Stimulated activated CD8-positive, alpha-beta memory T cell treated with anti-CD3 and anti-CD28 coated beads, Interleukin-4, amount 100 ng/mL, for 24 hours (primary cell): ENCODE measurements at regions not wholly inside any gene's neighbourhood (a gene's known extent, or its start where the extent isn't known, plus 50 kb on each side); places are given as distances from the start of the nearest gene placed in this dataset.

Experiments used
- DNase-seq: peaks from one replicate; pipeline ENCODE4 v3.0.0-alpha.2; 2020; ENCODE audit warnings: low read depth

DNA sequence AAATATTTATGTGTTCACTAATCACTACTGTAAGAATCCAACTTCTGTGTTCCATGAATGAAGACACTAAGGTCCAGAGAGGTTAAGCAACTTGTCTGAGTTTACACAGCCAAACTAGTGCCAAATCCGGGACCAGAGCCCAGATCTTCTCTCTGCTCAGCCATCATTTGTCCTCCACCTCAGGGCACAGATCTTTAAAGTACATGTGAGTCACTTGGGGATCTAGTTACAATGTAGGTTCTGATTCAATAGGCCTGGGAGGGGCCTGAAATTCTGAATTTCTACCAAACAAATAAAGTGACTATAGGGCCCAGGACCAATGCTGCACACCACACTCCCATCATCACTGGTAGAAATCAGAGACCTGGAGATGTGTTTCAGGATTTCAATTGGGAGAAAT, 162.9 kb downstream of the GXYLT1 start:
- no peak for DNase-seq

GRCh38 chr12:41981013-41981412, 163.7 kb downstream of the GXYLT1 start:
- no peak for DNase-seq

DNA sequence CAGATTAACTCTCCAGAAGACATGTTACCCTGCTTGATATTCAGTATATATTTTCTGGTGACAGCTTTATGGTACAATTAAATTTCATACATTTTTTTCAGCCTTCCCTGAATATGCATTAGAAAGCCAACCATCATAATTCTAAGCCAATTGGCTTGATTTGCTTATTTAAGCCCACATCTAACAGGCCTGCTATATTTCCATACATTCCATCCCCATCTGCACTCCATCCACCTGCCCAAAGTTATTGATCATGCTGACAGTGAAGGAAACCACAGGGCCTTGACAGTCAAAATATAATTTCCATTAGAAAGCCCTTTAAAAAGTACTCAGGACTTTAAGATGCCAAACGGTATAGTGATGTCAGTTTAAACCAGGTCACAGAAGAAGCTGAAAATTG, 164.3 kb downstream of the GXYLT1 start:
- no peak for DNase-seq

DNA sequence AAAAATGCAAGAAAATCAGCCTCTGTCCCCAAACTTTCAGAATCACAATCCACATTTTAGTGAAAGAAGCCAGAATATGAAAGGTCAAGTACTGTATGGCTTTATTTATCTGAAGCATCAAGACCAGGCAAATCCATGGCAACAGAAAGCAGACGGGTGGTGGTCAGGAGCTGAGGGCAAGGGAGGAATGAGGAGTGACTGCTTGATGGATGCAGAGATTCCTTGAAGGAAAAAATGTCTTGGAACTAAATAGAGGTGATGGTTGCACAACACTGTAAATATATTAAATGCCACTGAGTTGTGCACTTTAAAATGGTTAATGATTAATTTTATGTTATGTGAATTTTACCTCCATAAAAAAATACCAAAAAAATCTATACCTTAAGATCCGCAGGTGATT, 165.1 kb downstream of the GXYLT1 start:
- DNase-seq, result no peak

- DNase-seq, result no peak
Observed at GRCh38 chr12:41972598-41972997, 172.1 kb downstream of the GXYLT1 start.

DNA sequence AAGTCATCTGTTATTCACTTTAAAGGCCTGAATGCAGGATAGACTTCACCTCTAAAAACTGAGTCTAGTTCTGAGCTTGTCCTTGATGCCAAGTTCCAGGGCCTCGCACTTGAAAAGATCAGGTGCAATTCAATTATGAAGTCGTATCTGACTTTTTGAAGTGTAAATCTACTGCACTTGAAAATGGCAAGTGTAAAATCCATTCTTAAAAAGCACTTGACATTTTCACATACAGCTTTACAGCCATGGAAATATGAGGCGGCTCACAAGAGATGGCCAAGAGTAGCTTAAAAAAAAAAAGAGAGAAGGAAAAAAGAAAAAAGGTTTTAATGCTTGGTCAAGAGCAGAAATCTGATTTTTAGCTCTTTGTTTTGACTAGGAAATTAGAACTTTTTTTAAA, 172.5 kb downstream of the GXYLT1 start:
- DNase-seq, result no peak

GRCh38 chr12:41970744-41971143, 173.9 kb downstream of the GXYLT1 start:
- DNase-seq, result no peak

GRCh38 chr12:41968599-41968998, 176.1 kb downstream of the GXYLT1 start:
- DNase-seq, result no peak

- DNase-seq, result no peak
Observed at GRCh38 chr12:41967668-41968500, 176.8 kb downstream of the GXYLT1 start.

DNA sequence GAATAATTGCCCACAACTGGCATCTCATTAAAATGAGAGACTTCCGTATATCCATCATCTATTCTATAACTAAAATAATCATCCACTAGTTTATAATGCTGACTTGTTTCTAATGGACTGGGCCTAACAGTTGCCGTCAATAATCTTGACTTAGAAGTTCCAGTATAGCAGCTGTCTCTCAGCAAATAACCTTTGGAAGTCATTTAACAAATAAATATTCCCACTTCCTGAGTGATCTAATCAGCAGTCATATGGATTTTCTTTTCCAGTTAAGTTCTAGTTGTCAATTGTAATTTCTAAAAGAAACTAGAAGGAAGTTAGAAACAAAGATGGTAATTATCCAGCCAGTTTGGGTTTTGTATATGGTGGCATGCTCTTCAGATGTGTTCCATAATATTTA, 177.8 kb downstream of the GXYLT1 start:
- DNase-seq, result no peak

DNA sequence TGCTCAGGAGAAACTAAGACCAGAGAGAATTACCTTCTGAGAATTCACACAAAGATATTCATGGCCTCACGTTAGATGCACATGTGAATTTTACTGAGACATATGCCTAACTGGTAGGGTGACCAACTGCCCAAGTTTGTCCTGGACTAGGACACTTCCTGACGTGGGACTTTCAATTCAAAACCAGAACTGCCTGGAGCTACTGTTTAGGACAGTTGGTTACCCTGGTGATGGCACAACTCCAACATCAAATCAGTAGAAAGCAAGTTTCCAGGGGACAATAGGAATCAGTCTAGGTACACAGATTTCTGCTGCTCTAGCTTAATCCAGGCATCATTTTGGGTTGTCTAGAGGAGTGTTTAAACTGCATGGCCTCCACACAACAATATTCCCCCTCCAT, 178.7 kb downstream of the GXYLT1 start:
- DNase-seq, result no peak

- no peak for DNase-seq
Observed at GRCh38 chr12:41963398-41963797, 181.3 kb downstream of the GXYLT1 start.

- DNase-seq, result no peak
Observed at GRCh38 chr12:41962171-41962572, 182.5 kb downstream of the GXYLT1 start.

DNA sequence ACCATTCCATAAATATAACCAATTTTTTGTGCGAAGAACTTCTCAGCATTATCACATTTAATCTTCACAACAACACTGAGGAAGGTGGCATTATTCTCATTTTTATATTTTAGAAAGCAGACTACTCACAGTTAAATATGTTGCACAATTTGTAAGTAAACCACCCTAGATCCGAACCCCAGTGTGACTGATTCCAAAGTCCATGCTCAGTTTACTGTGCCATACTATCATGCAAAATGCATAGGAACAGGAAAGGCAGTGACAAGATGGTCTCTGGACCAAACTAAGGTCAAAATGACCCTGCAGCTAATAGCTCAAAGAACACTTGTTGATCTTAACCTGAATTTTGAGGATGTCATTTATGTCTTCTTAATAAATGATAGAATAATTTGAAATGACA, 185.4 kb downstream of the GXYLT1 start:
- DNase-seq, result no peak

DNA sequence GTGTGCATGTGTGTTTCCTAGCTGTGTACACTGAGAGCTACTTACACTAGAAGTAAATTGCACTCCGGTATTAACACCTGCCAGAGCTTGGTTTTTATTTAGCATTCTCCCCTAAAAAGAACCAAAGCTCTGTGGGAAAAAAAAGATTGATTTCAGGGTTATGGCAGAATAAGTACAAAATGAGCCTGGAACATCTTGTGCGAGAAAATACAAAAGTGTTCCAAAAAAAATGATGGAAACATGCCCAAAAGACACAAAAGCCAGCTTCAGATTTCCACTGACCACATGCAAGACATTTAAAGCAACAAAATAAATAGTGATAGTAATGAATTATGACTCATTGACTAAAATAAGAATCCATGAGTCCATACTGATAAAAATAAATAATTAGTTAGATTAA, 188.3 kb downstream of the GXYLT1 start:
- no peak for DNase-seq

- DNase-seq, result no peak
Observed at GRCh38 chr12:41950455-41950854, 194.2 kb downstream of the GXYLT1 start.

DNA sequence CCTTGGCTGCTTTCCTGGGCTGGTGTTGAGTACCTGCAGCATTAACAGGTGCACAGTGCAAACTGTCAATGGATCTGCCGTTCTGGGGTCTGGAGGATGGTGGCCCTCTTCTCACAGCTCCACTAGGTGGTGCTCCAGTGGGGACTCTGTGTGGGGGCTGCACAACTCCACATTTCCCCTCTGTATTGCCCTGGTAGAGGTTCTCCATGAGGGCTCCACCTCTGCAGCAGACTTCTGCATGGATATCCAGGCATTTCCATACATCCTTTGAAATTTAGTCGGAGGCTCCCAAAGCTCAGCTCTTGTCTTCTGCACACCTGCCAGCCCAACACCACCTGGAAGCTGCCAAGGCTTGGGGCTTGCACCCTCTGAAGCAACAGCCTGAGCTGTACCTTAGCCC, 198.6 kb downstream of the GXYLT1 start:
- no peak for DNase-seq

DNA sequence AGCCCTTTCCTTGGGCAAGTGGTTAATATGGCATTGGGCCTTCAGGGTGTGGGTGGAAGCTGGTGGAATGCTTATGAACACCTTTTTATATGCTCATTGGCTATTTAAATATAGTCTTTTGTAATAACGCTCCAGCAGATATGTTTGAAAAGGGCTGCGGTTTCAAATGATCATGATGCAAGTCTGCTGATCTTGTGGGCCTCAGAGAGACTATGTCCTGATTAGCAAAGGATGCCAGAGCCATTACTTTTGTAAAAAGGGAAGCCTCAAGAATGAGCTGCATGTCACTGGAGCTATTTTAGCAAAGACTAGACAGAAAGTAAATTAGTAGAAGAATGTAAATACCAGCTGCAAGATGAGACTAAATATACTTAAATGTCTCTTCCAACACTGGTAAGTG, 200.5 kb downstream of the GXYLT1 start:
- no peak for DNase-seq

GRCh38 chr12:41943671-41944070, 201.0 kb downstream of the GXYLT1 start:
- DNase-seq, result no peak

DNA sequence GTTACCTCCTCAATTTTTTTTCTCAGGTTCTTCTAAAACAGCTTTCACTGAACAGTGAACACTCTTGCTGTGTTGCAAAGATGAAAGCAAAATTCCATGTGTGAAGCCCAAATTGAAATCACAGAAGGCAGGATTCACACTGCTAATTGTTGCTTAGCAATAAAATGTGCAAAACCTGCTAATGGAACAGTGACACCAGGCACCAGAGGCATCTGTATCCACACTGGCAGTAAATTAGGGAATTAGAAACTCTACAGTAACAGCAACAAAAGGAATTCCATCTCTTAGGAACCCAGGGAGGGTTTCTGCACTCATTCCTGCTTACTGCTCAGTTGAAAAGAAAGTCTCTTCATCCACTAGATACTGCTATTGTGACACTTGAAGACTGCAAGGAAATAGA, 202.3 kb downstream of the GXYLT1 start:
- no peak for DNase-seq

GRCh38 chr12:41941079-41941478, 203.6 kb downstream of the GXYLT1 start:
- DNase-seq, result no peak

- DNase-seq, result no peak
Observed at GRCh38 chr12:41940571-41940970, 204.1 kb downstream of the GXYLT1 start.

DNA sequence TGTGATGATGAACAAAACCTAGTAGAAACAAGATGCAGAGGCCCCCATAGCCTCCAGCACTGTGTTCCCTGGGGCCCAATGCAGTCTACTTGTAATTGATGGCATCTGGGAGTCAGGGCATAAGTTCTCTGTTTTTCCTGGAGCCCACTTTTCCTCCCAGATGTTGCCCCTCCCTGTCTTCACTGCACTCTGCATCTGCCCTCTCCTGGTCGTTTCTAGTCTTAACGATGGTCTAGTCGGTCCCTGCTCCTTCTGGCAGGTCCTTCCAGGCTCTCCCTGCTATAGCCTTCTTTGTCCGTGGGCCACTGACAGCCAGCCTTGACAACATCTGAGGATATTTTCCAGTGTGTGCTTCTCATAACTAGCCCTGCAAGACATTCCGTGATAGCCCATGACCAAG, 208.3 kb downstream of the GXYLT1 start:
- no peak for DNase-seq

DNA sequence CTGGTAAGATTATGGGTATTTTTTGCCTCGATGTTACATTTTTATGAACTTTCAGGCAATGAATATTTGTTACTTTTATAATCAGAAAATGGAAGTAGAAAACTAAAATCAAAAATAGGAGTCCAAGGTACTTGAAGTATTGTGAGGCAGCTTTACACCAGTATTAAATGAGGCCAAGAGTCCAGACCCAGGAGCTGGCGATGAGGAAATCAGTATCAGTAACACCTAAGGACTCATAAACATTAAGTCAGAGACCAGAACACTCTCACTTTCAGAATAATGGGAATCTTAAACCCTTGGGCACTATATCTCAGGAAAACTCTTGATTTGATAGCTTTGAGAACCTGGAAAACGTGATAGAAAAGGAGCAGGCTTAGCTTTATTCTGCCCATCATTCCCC, 208.8 kb downstream of the GXYLT1 start:
- no peak for DNase-seq
